Aorta (tissue), 5 donors: ENCODE measurements at regions not wholly inside any gene's neighbourhood (a gene's known extent, or its start where the extent isn't known, plus 50 kb on each side); places are given as distances from the start of the nearest gene placed in this dataset.

Source experiments
- ATAC-seq: fragments of 200-7000 bp; cut with Tn5 transposase; one replicate; pipeline ENCODE4 v1.9.1; 2022; ENCODE audit warnings: moderate library complexity; ENCODE audit not compliant: low FRiP score
- DNase-seq, 2 donors: peaks; one replicate each; pipeline ENCODE4 v3.0.0-alpha.2; 2020
- H3K27ac ChIP-seq, 2 donors: one replicate each; pipeline ENCODE4 v1.5.1; 2013; ENCODE audit warnings: low read length in 2 of 2, mild to moderate bottlenecking in 2 of 2, moderate library complexity in 2 of 2, control low read depth in 1 of 2, inconsistent platforms in 1 of 2, low read depth in 1 of 2
- H3K27me3 ChIP-seq, 2 donors: one replicate each; pipeline ENCODE4 v1.6.1; 2013; ENCODE audit warnings: control low read depth in 1 of 2, low read length in 1 of 2, mild to moderate bottlenecking in 1 of 2, moderate library complexity in 1 of 2; ENCODE audit not compliant: insufficient read depth in 2 of 2, control insufficient read depth in 1 of 2
- H3K36me3 ChIP-seq, 2 donors: one replicate each; pipeline ENCODE4 v1.6.1; 2013; ENCODE audit warnings: control low read depth in 1 of 2, low read length in 1 of 2, mild to moderate bottlenecking in 1 of 2; ENCODE audit not compliant: insufficient read depth in 2 of 2, control insufficient read depth in 1 of 2
- H3K4me1 ChIP-seq, 2 donors: one replicate each; pipeline ENCODE4 v1.6.1; 2013; ENCODE audit warnings: low read length in 2 of 2, control low read depth in 1 of 2, mild to moderate bottlenecking in 1 of 2, moderate library complexity in 1 of 2; ENCODE audit not compliant: insufficient read depth in 2 of 2, control insufficient read depth in 1 of 2
- H3K4me3 ChIP-seq, 2 donors: one replicate each; pipeline ENCODE4 v1.5.1; 2013; ENCODE audit warnings: low read length in 2 of 2, control low read depth in 1 of 2, mild to moderate bottlenecking in 1 of 2
- H3K9me3 ChIP-seq: one replicate; pipeline ENCODE4 v1.6.1; 2013; ENCODE audit warnings: mild to moderate bottlenecking, low read length; ENCODE audit not compliant: control insufficient read depth
- WGBS, 2 donors: extraction: QIAGEN DNeasy Blood & Tissue Kit; methylation state at CpG; one replicate each; pipeline ENCODE4 v1.1.7; 2013; 5-methylcytosine and 5-hydroxymethylcytosine counted together
- intact Hi-C, 2 donors: fragments of 100-400 bp; cut with DNase I; formaldehyde crosslinking; loops; one replicate each; pipeline versions ENCODE4 v1.14.2 to v1.15.0; 2022
- donor health status: healthy with polysubstance abuse.
- donor health status: Bipolar disorder and iron deficiency.
- donor health status: DM: no; HTN: no; CAD: no.
- donor health status: DM: no; HTN: no; CAD: no.
- donor health status: DM: yes; HTN: yes; CAD: no.

GRCh38 chr3:139756529-139757103 lies 78.8 kb upstream of the NMNAT3 start:
- intact Hi-C loops, result no loop called here
- ATAC-seq (peak; percentile 9), DNase-seq (no peak)
- no peaks in the 10 kb centered on the region for H3K27me3 ChIP-seq
- no peaks in the 10 kb centered on the region for H3K36me3 ChIP-seq
- no peaks in the 10 kb centered on the region for H3K4me1 ChIP-seq
- 89 to 90% methylated on average over 3 of the region's 3 CpGs for WGBS, 2 donors
- H3K9me3 ChIP-seq, result no peaks in the 10 kb centered on the region
- no peak overlapping the region for H3K27ac ChIP-seq
- H3K4me3 ChIP-seq, result no peak overlapping the region

DNA sequence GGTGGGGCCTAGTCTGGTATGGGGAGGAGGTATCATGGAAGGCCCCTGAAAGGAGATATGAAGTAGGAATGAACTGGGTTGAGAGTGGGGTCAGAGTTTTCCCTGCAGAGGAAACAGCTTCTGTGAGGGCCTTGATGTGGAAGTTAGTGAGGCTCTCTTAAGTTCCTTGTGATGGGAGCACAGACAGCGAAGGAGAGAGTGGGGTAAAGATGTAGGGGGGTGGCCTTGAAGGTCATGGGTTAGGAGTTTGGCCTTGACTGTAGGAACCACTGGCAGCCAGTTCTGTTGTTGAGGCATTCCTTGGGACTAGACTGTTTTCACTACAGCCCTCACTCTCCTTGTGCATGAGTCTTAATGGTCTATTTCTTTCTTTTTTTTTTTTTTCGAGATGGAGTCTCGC lies 77.8 kb upstream of the NMNAT3 start:
- intact Hi-C loops, result no loop called here
- Histone ChIP-seq H3K9me3 (no peaks in the 10 kb centered on the region), H3K4me3 (no peak overlapping the region), H3K4me1 (no peaks in the 10 kb centered on the region), H3K27me3 (no peaks in the 10 kb centered on the region), H3K27ac (no peak overlapping the region), H3K36me3 (no peaks in the 10 kb centered on the region)
- DNase-seq (no peak), ATAC-seq (no peak)
- WGBS, 2 donors, result 86 to 91% methylated on average over 2 to 3 of the region's 3 CpGs

GRCh38 chr3:139751789-139752188 lies 74.0 kb upstream of the NMNAT3 start:
- intact Hi-C loops, result no loop called here
- no peaks in the 10 kb centered on the region for H3K9me3 ChIP-seq
- ATAC-seq, result no peak

GRCh38 chr3:139746481-139746880 lies 68.7 kb upstream of the NMNAT3 start:
- DNase-seq, result no peak
- Histone ChIP-seq H3K27me3 (no peaks in the 10 kb centered on the region), H3K4me1 (no peaks in the 10 kb centered on the region), H3K9me3 (no peaks in the 10 kb centered on the region), H3K4me3 (no peak overlapping the region), H3K36me3 (no peaks in the 10 kb centered on the region), H3K27ac (no peak overlapping the region)
- intact Hi-C loops, result no loop called here
- no peak for ATAC-seq

More at GRCh38 chr3:139751789-139752188, 74.0 kb upstream of the NMNAT3 start:
- no peak for DNase-seq
- 62 to 79% methylated on average over 2 of the region's 2 CpGs for WGBS, 2 donors
- Histone ChIP-seq H3K36me3 (no peaks in the 10 kb centered on the region), H3K4me1 (no peaks in the 10 kb centered on the region), H3K4me3 (no peak overlapping the region), H3K27ac (no peak overlapping the region), H3K27me3 (no peaks in the 10 kb centered on the region)

GRCh38 chr3:139745831-139746230 lies 68.1 kb upstream of the NMNAT3 start:
- no peak for DNase-seq
- WGBS, 2 donors, result 48% methylated on average over 4 of the region's 4 CpGs

DNA sequence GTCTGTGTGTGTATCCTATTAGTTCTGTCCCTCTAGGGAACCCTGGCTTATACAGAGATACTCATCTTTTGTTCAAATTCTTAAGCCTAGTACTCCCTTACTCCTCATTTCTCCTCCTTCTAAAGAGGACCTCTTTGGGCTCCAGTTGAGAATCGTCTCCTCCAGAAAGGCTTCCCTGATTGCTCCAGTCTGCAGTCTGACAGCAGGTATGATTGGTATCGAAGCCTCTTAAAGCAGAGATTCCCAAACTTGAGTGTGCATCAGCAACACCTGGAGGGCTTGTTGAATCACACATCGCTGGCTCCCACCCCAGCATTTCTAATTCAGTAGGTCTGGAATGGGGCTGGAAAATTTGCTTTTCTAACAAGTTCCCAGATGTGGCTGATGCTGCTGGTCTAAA lies 60.9 kb upstream of the NMNAT3 start:
- no peaks in the 10 kb centered on the region for H3K4me1 ChIP-seq
- intact Hi-C loops, result no loop called here
- no peak overlapping the region for H3K27ac ChIP-seq
- H3K27me3 ChIP-seq, result no peaks in the 10 kb centered on the region
- no peak for DNase-seq
- H3K9me3 ChIP-seq, result peaks cover 1% of the 10 kb centered on the region
- 82 to 90% methylated on average over 3 of the region's 3 CpGs for WGBS, 2 donors
- H3K36me3 ChIP-seq, result no peaks in the 10 kb centered on the region
- ATAC-seq, result no peak
- no peak overlapping the region for H3K4me3 ChIP-seq

More at GRCh38 chr3:139745831-139746230, 68.1 kb upstream of the NMNAT3 start:
- no peaks in the 10 kb centered on the region for H3K36me3 ChIP-seq
- no peaks in the 10 kb centered on the region for H3K27me3 ChIP-seq
- no peak overlapping the region for H3K27ac ChIP-seq
- no peaks in the 10 kb centered on the region for H3K4me1 ChIP-seq
- H3K4me3 ChIP-seq, result no peak overlapping the region
- ATAC-seq, result no peak
- intact Hi-C loops, result no loop called here
- no peaks in the 10 kb centered on the region for H3K9me3 ChIP-seq

GRCh38 chr3:139737682-139738361 lies 60.0 kb upstream of the NMNAT3 start:
- no peaks in the 10 kb centered on the region for H3K4me1 ChIP-seq
- ATAC-seq (no peak), DNase-seq (no peak)
- intact Hi-C loops, result no loop called here
- H3K36me3 ChIP-seq, result no peaks in the 10 kb centered on the region
- no peak overlapping the region for H3K27ac ChIP-seq
- no peaks in the 10 kb centered on the region for H3K27me3 ChIP-seq
- H3K9me3 ChIP-seq, result peaks cover 1% of the 10 kb centered on the region
- no peak overlapping the region for H3K4me3 ChIP-seq
- WGBS, 2 donors, result 67 to 69% methylated on average over 7 of the region's 7 CpGs

DNA sequence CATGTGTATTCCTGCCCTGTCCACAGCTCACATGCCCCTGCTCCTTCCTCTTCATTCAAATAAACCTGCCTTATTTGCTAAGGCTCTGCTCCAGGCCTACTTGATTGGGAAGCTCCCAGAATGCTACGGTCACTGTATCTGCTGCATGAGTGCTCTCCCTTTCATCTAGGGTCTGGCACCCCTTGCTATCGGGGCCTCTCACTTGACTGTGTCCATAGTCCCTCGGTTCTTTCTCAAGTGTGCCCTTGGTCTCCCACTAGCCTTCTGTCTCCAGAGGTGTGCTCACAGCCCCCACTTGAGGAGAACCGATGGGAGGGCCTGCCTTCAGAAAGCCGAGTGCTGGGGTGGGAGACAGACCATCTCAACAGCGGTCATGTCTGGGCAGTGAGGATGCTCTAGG lies 57.4 kb upstream of the NMNAT3 start:
- H3K9me3 ChIP-seq, result peaks cover 1% of the 10 kb centered on the region
- intact Hi-C loops, result no loop called here
- no peak for DNase-seq
- no peak for ATAC-seq
- H3K36me3 ChIP-seq, result no peaks in the 10 kb centered on the region
- H3K27ac ChIP-seq, result no peak overlapping the region
- no peaks in the 10 kb centered on the region for H3K27me3 ChIP-seq
- no peaks in the 10 kb centered on the region for H3K4me1 ChIP-seq
- WGBS, 2 donors, result 77 to 81% methylated on average over 6 of the region's 6 CpGs
- H3K4me3 ChIP-seq, result no peak overlapping the region

- no peaks in the 10 kb centered on the region for H3K4me1 ChIP-seq
- no peak overlapping the region for H3K4me3 ChIP-seq
- no peaks in the 10 kb centered on the region for H3K27me3 ChIP-seq
- ATAC-seq, result no peak
- H3K36me3 ChIP-seq, result no peaks in the 10 kb centered on the region
- H3K9me3 ChIP-seq, result no peaks in the 10 kb centered on the region
- WGBS, 2 donors, result 70 to 75% methylated on average over 1 of the region's 1 CpG
- intact Hi-C loops, result no loop called here
- no peak overlapping the region for H3K27ac ChIP-seq
- no peak for DNase-seq
Measured at GRCh38 chr3:139732729-139733128, 55.0 kb upstream of the NMNAT3 start.
